ENCODE measurements at regions not wholly inside any gene's neighbourhood (a gene's known extent, or its start where the extent isn't known, plus 50 kb on each side); places are given as distances from the start of the nearest gene placed in this dataset.

DNA sequence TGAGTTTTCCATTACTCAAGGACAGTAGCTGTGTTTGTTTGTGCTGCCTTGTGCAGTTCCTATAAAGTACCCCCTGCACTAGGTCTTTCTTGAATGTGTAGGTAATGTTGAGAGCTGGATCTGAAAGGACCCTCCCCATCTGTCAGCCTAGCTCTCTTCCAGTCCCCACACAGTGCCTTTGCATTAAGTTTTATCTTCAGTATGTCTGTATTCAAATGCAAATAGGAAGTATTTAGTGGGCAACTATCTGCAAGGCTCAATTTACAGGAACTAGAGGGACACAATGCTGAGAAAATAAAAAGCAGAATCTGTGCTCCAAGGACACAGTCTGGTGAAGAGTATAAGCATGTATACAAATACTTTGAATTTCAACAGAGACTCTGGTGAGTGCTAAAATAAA, 558.5 kb downstream of the RFC3 start (continued):
- TF ChIP-seq ZIC2 (tag by site-specific recombination; IDR thresholded peaks at IDR 0.05): no peak

DNA sequence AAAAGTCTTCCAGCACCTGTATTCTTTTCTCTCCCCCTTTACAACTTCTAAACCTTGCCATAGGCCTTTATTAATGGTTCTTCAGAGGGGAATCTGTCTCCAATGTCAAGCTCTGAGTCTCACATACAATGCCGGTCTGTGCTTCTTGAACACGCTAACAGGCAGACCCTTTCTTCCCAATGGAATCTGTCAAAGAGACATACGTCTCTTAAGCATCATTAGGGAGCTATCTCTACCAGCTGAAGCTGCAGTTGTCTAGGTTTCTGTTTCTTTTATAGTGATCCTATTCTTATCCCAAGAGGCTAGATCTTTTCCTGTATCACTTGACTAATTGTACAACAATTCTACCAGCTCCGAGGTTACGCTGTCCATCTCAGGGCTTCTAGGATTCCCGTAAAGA, 560.8 kb upstream of the NBEA start:
- no peak overlapping the region for H3K27ac ChIP-seq (ENCODE audit: extremely low read depth, low read depth, low read length)
- POLR2A ChIA-PET: no interaction called here
- H3K4me1 ChIP-seq (ENCODE audit: control insufficient read depth, insufficient read depth, low read length): no peaks in the 10 kb centered on the region
- TF ChIP-seq, protein P1, sequence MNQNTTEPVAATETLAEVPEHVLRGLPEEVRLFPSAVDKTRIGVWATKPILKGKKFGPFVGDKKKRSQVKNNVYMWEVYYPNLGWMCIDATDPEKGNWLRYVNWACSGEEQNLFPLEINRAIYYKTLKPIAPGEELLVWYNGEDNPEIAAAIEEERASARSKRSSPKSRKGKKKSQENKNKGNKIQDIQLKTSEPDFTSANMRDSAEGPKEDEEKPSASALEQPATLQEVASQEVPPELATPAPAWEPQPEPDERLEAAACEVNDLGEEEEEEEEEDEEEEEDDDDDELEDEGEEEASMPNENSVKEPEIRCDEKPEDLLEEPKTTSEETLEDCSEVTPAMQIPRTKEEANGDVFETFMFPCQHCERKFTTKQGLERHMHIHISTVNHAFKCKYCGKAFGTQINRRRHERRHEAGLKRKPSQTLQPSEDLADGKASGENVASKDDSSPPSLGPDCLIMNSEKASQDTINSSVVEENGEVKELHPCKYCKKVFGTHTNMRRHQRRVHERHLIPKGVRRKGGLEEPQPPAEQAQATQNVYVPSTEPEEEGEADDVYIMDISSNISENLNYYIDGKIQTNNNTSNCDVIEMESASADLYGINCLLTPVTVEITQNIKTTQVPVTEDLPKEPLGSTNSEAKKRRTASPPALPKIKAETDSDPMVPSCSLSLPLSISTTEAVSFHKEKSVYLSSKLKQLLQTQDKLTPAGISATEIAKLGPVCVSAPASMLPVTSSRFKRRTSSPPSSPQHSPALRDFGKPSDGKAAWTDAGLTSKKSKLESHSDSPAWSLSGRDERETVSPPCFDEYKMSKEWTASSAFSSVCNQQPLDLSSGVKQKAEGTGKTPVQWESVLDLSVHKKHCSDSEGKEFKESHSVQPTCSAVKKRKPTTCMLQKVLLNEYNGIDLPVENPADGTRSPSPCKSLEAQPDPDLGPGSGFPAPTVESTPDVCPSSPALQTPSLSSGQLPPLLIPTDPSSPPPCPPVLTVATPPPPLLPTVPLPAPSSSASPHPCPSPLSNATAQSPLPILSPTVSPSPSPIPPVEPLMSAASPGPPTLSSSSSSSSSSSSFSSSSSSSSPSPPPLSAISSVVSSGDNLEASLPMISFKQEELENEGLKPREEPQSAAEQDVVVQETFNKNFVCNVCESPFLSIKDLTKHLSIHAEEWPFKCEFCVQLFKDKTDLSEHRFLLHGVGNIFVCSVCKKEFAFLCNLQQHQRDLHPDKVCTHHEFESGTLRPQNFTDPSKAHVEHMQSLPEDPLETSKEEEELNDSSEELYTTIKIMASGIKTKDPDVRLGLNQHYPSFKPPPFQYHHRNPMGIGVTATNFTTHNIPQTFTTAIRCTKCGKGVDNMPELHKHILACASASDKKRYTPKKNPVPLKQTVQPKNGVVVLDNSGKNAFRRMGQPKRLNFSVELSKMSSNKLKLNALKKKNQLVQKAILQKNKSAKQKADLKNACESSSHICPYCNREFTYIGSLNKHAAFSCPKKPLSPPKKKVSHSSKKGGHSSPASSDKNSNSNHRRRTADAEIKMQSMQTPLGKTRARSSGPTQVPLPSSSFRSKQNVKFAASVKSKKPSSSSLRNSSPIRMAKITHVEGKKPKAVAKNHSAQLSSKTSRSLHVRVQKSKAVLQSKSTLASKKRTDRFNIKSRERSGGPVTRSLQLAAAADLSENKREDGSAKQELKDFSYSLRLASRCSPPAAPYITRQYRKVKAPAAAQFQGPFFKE (tag by site-specific recombination; IDR thresholded peaks at IDR 0.05; ENCODE audit: borderline replicate concordance): no peak
- no peak for TF ChIP-seq ZNF23 (tag by site-specific recombination; IDR thresholded peaks at IDR 0.05; ENCODE audit: borderline replicate concordance)
- no peak for TF ChIP-seq SP3 (tag by site-specific recombination; IDR thresholded peaks at IDR 0.05)
- TF ChIP-seq ZNF426 (tag by site-specific recombination; IDR thresholded peaks at IDR 0.05): no peak
- TF ChIP-seq YY1 (tag by site-specific recombination; IDR thresholded peaks at IDR 0.05): no peak
- no peak for TF ChIP-seq ZNF133 (tag by site-specific recombination; IDR thresholded peaks at IDR 0.05)
- no peak for TF ChIP-seq MZF1 (tag by site-specific recombination; IDR thresholded peaks at IDR 0.05; ENCODE audit: borderline replicate concordance)
- no peak for TF ChIP-seq ZNF2 (tag by site-specific recombination; IDR thresholded peaks at IDR 0.05)
- TF ChIP-seq OVOL3 (tag by site-specific recombination; IDR thresholded peaks at IDR 0.05): no peak
- no peak overlapping the region for H3K4me3 ChIP-seq (ENCODE audit: low read depth, low read length)
- no peaks in the 10 kb centered on the region for H3K9me3 ChIP-seq (ENCODE audit: control insufficient read depth, insufficient read depth, low read depth, low read length)
- H3K36me3 ChIP-seq (ENCODE audit: control insufficient read depth in 2 of 2, insufficient read depth in 1 of 2, low read length in 2 of 2): no peaks in the 10 kb centered on the region
- CTCF ChIA-PET: interaction anchor here (0.7 kb wide), 1 partner anchor 811 kb away, joined by 3 read pairs; no protein-coding TSS in a partner anchor

DNA sequence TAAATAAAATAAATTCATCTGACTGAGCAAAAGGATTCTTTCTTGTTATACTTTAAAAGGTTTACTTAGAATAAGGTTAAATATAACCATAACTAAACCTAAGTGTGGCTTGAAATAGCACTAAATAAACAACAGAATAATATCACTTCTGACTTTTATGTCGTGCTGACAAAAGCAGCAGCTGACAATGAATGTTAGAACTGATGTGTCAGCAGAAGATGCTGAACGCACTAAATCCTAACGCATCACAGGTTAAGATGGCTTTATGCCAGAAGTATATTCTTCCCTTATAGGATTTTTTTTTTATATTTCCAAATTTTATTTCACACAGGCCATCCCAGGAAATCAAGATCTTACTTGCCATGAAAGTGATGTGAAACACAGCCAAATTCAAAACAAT, 558.3 kb upstream of the NBEA start:
- Histone ChIP-seq H3K27ac (ENCODE audit: extremely low read depth, low read depth, low read length) (no peak overlapping the region), H3K4me3 (ENCODE audit: low read depth, low read length) (no peak overlapping the region), H3K36me3 (ENCODE audit: control insufficient read depth in 2 of 2, insufficient read depth in 1 of 2, low read length in 2 of 2) (no peaks in the 10 kb centered on the region), H3K4me1 (ENCODE audit: control insufficient read depth, insufficient read depth, low read length) (no peaks in the 10 kb centered on the region), H3K9me3 (ENCODE audit: control insufficient read depth, insufficient read depth, low read depth, low read length) (no peaks in the 10 kb centered on the region)
- POLR2A ChIA-PET: no interaction called here
- TF ChIP-seq ZNF623 (tag by site-specific recombination; IDR thresholded peaks at IDR 0.05): no peak
- TF ChIP-seq ZNF354C (tag by site-specific recombination; IDR thresholded peaks at IDR 0.05; ENCODE audit: borderline replicate concordance, low read depth): no peak
- TF ChIP-seq, protein P2, sequence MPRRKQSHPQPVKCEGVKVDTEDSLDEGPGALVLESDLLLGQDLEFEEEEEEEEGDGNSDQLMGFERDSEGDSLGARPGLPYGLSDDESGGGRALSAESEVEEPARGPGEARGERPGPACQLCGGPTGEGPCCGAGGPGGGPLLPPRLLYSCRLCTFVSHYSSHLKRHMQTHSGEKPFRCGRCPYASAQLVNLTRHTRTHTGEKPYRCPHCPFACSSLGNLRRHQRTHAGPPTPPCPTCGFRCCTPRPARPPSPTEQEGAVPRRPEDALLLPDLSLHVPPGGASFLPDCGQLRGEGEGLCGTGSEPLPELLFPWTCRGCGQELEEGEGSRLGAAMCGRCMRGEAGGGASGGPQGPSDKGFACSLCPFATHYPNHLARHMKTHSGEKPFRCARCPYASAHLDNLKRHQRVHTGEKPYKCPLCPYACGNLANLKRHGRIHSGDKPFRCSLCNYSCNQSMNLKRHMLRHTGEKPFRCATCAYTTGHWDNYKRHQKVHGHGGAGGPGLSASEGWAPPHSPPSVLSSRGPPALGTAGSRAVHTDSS (tag by site-specific recombination; IDR thresholded peaks at IDR 0.05): no peak
- TF ChIP-seq ZNF335 (tag by site-specific recombination; conservative IDR thresholded peaks at IDR 0.05): no peak
- TF ChIP-seq, protein P3, sequence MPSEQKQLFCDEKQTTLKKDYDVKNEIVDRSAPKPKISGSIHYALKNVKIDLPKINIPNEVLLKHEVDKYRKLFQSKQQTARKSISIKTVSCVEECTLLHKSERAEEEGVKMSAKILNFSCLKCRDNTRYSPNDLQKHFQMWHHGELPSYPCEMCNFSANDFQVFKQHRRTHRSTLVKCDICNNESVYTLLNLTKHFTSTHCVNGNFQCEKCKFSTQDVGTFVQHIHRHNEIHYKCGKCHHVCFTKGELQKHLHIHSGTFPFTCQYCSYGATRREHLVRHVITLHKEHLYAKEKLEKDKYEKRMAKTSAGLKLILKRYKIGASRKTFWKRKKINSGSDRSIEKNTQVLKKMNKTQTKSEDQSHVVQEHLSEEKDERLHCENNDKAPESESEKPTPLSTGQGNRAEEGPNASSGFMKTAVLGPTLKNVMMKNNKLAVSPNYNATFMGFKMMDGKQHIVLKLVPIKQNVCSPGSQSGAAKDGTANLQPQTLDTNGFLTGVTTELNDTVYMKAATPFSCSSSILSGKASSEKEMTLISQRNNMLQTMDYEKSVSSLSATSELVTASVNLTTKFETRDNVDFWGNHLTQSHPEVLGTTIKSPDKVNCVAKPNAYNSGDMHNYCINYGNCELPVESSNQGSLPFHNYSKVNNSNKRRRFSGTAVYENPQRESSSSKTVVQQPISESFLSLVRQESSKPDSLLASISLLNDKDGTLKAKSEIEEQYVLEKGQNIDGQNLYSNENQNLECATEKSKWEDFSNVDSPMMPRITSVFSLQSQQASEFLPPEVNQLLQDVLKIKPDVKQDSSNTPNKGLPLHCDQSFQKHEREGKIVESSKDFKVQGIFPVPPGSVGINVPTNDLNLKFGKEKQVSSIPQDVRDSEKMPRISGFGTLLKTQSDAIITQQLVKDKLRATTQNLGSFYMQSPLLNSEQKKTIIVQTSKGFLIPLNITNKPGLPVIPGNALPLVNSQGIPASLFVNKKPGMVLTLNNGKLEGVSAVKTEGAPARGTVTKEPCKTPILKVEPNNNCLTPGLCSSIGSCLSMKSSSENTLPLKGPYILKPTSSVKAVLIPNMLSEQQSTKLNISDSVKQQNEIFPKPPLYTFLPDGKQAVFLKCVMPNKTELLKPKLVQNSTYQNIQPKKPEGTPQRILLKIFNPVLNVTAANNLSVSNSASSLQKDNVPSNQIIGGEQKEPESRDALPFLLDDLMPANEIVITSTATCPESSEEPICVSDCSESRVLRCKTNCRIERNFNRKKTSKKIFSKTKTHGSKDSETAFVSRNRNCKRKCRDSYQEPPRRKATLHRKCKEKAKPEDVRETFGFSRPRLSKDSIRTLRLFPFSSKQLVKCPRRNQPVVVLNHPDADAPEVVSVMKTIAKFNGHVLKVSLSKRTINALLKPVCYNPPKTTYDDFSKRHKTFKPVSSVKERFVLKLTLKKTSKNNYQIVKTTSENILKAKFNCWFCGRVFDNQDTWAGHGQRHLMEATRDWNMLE (tag by site-specific recombination; conservative IDR thresholded peaks at IDR 0.05; ENCODE audit: low read depth): no peak
- no peak for TF ChIP-seq ZNF747 (tag by site-specific recombination; IDR thresholded peaks at IDR 0.05)
- CTCF ChIA-PET: interaction anchor here (0.6 kb wide), 1 partner anchor 38 kb away, joined by 3 read pairs; no protein-coding TSS in a partner anchor
